ENCODE measurements at regions not wholly inside any gene's neighbourhood (a gene's known extent, or its start where the extent isn't known, plus 50 kb on each side); places are given as distances from the start of the nearest gene placed in this dataset.

DNA sequence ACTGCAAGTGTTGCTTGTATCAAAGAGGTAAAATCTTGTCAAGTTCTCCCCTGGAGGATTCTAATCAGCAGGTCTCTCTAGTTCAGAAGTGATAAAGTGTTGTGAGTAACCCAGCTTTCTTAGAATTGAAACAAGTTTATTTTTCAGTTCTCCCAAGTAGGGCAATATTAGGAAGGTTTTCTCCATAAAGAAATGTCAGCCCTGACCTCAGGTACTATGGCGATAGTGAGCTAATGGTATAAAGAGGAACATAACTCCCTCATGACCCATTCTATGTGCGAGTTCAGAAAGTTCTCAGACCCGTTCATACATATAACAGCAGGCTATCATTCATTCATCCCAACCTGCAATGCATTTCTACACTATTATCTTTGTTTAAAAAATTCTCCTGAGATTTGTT is 421.1 kb upstream of the SETBP1 start:
- H3K4me3 ChIP-seq: no peak overlapping the region
- DNase-seq (ENCODE audit: low read depth in 1 of 2, low spot score in 2 of 2): no peak
- no peaks in the 10 kb centered on the region for H3K9me3 ChIP-seq (replicated peaks)
- H3K4me1 ChIP-seq (replicated peaks): no peaks in the 10 kb centered on the region
- no peak overlapping the region for H3K27ac ChIP-seq
- H3K36me3 ChIP-seq: no peaks in the 10 kb centered on the region
- no peaks in the 10 kb centered on the region for H3K27me3 ChIP-seq (replicated peaks)

GRCh38 chr18:44265437-44265836 is 415.3 kb upstream of the SETBP1 start:
- H3K4me1 ChIP-seq (replicated peaks): no peaks in the 10 kb centered on the region
- no peaks in the 10 kb centered on the region for H3K9me3 ChIP-seq (replicated peaks)
- H3K4me3 ChIP-seq: no peak overlapping the region
- H3K36me3 ChIP-seq: no peaks in the 10 kb centered on the region
- no peak for DNase-seq (ENCODE audit: low read depth in 1 of 2, low spot score in 2 of 2)
- H3K27me3 ChIP-seq (replicated peaks): no peaks in the 10 kb centered on the region
- H3K27ac ChIP-seq: no peak overlapping the region

GRCh38 chr18:44273298-44273697 is 407.4 kb upstream of the SETBP1 start:
- no peak for DNase-seq (ENCODE audit: low read depth in 1 of 2, low spot score in 2 of 2)
- no peaks in the 10 kb centered on the region for H3K27me3 ChIP-seq (replicated peaks)
- no peaks in the 10 kb centered on the region for H3K4me1 ChIP-seq (replicated peaks)
- H3K4me3 ChIP-seq: no peak overlapping the region
- H3K27ac ChIP-seq: no peak overlapping the region
- no peaks in the 10 kb centered on the region for H3K9me3 ChIP-seq (replicated peaks)
- no peaks in the 10 kb centered on the region for H3K36me3 ChIP-seq

- no peaks in the 10 kb centered on the region for H3K36me3 ChIP-seq
- no peak overlapping the region for H3K27ac ChIP-seq
- H3K4me1 ChIP-seq (replicated peaks): no peaks in the 10 kb centered on the region
- no peak for DNase-seq (ENCODE audit: low read depth in 1 of 2, low spot score in 2 of 2)
- no peaks in the 10 kb centered on the region for H3K9me3 ChIP-seq (replicated peaks)
- H3K27me3 ChIP-seq (replicated peaks): no peaks in the 10 kb centered on the region
- no peak overlapping the region for H3K4me3 ChIP-seq
Observed at GRCh38 chr18:44280479-44280878, 400.2 kb upstream of the SETBP1 start.

DNA sequence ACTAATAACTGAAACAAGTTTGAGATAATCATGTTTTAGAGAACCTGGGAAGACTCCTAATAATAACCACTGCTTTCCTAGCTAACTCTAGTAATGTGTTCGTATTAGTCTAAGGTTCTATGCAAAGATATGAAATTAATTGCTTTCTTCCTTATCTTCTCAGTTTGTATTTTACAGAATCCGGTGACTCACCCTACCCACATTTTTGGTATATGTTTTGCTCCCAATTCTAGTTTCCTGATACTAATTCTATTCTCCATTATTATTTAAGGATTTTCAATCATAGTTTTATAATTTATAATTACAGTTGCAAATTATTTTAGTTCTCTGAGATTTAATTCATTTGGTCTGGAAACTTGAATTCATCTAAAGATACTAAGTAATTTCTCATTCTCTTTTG is 394.6 kb upstream of the SETBP1 start:
- Histone ChIP-seq H3K4me3 (no peak overlapping the region), H3K9me3 (replicated peaks) (no peaks in the 10 kb centered on the region), H3K36me3 (no peaks in the 10 kb centered on the region), H3K27ac (no peak overlapping the region), H3K4me1 (replicated peaks) (no peaks in the 10 kb centered on the region), H3K27me3 (replicated peaks) (no peaks in the 10 kb centered on the region)
- no peak for DNase-seq (ENCODE audit: low read depth in 1 of 2, low spot score in 2 of 2)

- Histone ChIP-seq H3K4me3 (no peak overlapping the region), H3K27ac (no peak overlapping the region), H3K36me3 (no peaks in the 10 kb centered on the region), H3K9me3 (replicated peaks) (no peaks in the 10 kb centered on the region), H3K4me1 (replicated peaks) (no peaks in the 10 kb centered on the region), H3K27me3 (replicated peaks) (no peaks in the 10 kb centered on the region)
- no peak for DNase-seq (ENCODE audit: low read depth in 1 of 2, low spot score in 2 of 2)
Observed at GRCh38 chr18:44290366-44290977, 390.2 kb upstream of the SETBP1 start.

DNA sequence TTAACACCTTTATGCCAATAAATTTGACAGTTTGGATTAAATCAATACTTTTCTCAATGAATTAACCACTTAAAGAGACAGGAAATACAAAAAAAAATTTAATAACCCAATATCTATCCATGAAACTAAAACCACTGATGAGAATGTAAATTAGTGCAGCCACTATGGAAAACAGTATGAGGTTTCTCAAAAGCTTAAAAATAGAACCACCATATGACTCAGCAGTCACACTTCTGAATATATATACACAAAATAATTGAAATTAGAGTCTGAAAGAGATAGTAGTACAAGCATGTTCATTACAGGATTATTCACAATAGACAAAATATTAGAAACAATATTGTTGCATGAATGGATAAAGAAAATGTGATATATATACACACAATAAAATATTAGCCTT is 382.1 kb upstream of the SETBP1 start:
- Histone ChIP-seq H3K27ac (no peak overlapping the region), H3K4me1 (replicated peaks) (no peaks in the 10 kb centered on the region), H3K9me3 (replicated peaks) (no peaks in the 10 kb centered on the region), H3K27me3 (replicated peaks) (no peaks in the 10 kb centered on the region), H3K36me3 (no peaks in the 10 kb centered on the region), H3K4me3 (no peak overlapping the region)
- DNase-seq (ENCODE audit: low read depth in 1 of 2, low spot score in 2 of 2): no peak

DNA sequence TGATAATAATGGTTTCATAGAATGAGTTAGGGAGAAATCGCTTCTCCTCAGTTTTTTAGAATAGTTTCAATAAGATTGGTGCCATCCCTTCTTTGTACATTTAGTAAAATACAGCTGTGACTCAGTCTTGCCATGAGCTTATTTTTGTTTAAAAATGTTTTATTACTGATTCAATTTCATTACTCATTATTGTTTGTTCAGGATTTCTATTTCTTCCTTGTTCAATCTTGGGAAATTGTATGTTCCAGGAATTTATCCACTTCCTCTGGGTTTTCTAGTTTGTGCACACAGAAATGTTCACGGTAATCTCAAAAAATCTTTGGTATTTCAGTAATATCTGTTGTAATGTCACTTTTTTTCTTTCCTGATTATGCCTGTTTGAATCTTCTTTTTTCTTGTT is 371.5 kb upstream of the SETBP1 start:
- no peaks in the 10 kb centered on the region for H3K27me3 ChIP-seq (replicated peaks)
- H3K9me3 ChIP-seq (replicated peaks): no peaks in the 10 kb centered on the region
- H3K27ac ChIP-seq: peak overlapping the region; percentile 71
- no peaks in the 10 kb centered on the region for H3K36me3 ChIP-seq
- peaks cover 19% of the 10 kb centered on the region for H3K4me1 ChIP-seq (replicated peaks)
- no peak overlapping the region for H3K4me3 ChIP-seq
- peak in 1 of 2 experiments; percentile 59 for DNase-seq (ENCODE audit: low read depth in 1 of 2, low spot score in 2 of 2)

GRCh38 chr18:44320619-44321460 is 359.8 kb upstream of the SETBP1 start:
- no peaks in the 10 kb centered on the region for H3K36me3 ChIP-seq
- no peak overlapping the region for H3K4me3 ChIP-seq
- no peak for DNase-seq (ENCODE audit: low read depth in 1 of 2, low spot score in 2 of 2)
- no peaks in the 10 kb centered on the region for H3K4me1 ChIP-seq (replicated peaks)
- H3K27ac ChIP-seq: no peak overlapping the region
- no peaks in the 10 kb centered on the region for H3K9me3 ChIP-seq (replicated peaks)
- H3K27me3 ChIP-seq (replicated peaks): no peaks in the 10 kb centered on the region

GRCh38 chr18:44321868-44322590 is 358.7 kb upstream of the SETBP1 start:
- Histone ChIP-seq H3K27me3 (replicated peaks) (no peaks in the 10 kb centered on the region), H3K27ac (no peak overlapping the region), H3K36me3 (no peaks in the 10 kb centered on the region), H3K4me3 (no peak overlapping the region), H3K4me1 (replicated peaks) (no peaks in the 10 kb centered on the region; the same call in 1 of the 2 replicates), H3K9me3 (replicated peaks) (no peaks in the 10 kb centered on the region)
- DNase-seq (ENCODE audit: low read depth in 1 of 2, low spot score in 2 of 2): no peak

DNA sequence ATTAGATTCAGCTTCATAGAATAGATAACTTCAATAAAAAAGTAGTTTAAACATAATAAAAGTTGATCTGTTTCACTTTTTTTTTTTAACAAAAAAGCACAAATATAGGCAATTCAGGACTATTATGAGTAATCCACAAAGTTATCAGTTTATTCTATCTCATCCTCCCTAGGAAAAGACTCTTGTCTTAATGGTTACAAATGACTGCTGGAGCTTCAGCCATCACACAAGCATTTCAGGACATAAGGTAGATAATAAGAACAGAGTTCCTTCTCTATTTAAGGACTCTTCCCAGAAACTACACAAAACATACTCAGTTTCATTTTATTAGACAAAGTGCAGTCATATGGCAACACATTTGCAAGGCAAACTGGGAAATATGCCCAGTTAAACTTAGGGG is 357.6 kb upstream of the SETBP1 start:
- H3K4me3 ChIP-seq: no peak overlapping the region
- no peak overlapping the region for H3K27ac ChIP-seq
- H3K27me3 ChIP-seq (replicated peaks): no peaks in the 10 kb centered on the region
- H3K36me3 ChIP-seq: no peaks in the 10 kb centered on the region
- no peaks in the 10 kb centered on the region; the same call in 1 of the 2 replicates for H3K4me1 ChIP-seq (replicated peaks)
- no peaks in the 10 kb centered on the region for H3K9me3 ChIP-seq (replicated peaks)
- DNase-seq (ENCODE audit: low read depth in 1 of 2, low spot score in 2 of 2): no peak

DNA sequence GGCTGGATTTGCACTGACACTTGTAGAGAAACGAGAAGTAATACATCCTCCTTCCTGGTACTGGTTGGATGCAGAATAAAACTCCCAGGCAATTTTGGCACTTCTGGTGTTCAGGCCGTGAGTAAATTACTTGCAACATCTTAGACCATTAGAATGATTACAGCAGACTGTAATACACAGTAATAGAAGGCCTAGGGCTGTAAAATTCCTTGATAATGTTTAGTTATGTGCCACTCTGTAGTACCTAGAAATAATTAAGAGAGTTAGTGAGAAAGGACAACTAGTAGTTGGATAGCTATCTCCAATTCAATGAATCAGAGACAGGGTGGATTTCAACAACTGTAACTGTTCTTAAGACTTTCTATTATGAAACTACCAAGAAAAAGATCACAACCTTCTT is 356.3 kb upstream of the SETBP1 start:
- no peaks in the 10 kb centered on the region for H3K36me3 ChIP-seq
- H3K4me3 ChIP-seq: no peak overlapping the region
- no peaks in the 10 kb centered on the region for H3K27me3 ChIP-seq (replicated peaks)
- no peaks in the 10 kb centered on the region for H3K9me3 ChIP-seq (replicated peaks)
- H3K27ac ChIP-seq: no peak overlapping the region
- DNase-seq (ENCODE audit: low read depth in 1 of 2, low spot score in 2 of 2): no peak
- H3K4me1 ChIP-seq (replicated peaks): no peaks in the 10 kb centered on the region; the same call in 1 of the 2 replicates

DNA sequence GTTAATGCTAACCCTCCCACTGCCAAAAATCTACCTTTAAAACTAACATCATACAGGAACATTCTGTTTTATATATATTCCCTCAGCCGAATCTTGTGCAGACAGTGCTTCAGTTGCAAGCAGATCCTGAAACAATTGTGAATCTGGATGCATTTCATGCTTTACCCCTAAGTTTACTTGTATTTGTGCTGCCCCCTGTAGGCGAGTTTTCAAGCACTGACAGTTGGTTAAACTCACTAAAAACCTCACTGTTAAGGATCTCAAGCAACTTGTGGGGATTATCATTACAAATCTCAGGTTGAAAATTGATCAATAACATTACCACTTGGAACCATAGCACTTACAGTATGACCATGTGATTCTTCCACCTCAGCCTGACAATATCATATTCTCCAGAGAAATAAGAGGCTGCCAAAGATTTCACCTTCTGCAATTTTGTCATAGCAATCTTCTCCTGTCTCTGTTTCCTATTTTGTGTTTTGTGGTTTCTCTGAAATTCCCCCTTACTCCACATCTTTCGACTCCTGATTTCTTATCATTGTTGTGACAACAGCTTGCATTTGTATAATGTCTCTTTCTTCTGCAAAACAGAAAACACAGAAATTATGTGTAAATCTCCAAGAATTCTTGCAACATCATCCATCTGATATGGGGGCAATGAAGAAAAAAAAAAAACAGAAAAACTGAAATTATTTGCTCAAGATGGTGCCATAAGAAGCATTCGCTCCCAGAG is 354.6 kb upstream of the SETBP1 start:
- Histone ChIP-seq H3K36me3 (no peaks in the 10 kb centered on the region), H3K4me1 (replicated peaks) (no peaks in the 10 kb centered on the region; the same call in 1 of the 2 replicates), H3K4me3 (no peak overlapping the region), H3K27me3 (replicated peaks) (no peaks in the 10 kb centered on the region), H3K27ac (no peak overlapping the region), H3K9me3 (replicated peaks) (no peaks in the 10 kb centered on the region)
- peak; percentile 26 to 72 for DNase-seq (ENCODE audit: low read depth in 1 of 2, low spot score in 2 of 2)
